Subcutaneous abdominal adipose tissue (tissue), 5 donors: ENCODE measurements at regions not wholly inside any gene's neighbourhood (a gene's known extent, or its start where the extent isn't known, plus 50 kb on each side); places are given as distances from the start of the nearest gene placed in this dataset.
"Not testable (repeated sequence)": the region's sequence is repeated elsewhere in the genome, so short reads cannot be mapped to it uniquely, and the experiment has no call there.

Source experiments
- H3K27ac ChIP-seq: one replicate; pipeline ENCODE4 v1.7.0; 2013; ENCODE audit warnings: low read depth, mild to moderate bottlenecking, inconsistent platforms, low read length, moderate library complexity
- H3K27me3 ChIP-seq, 5 donors: one replicate each; pipeline ENCODE4 v1.7.0; 2013; ENCODE audit warnings: low read length in 5 of 5, inconsistent platforms in 1 of 5; ENCODE audit not compliant: control insufficient read depth in 5 of 5, insufficient read depth in 4 of 5
- H3K36me3 ChIP-seq, 5 donors: one replicate each; pipeline ENCODE4 v1.7.0; 2013; ENCODE audit warnings: low read length in 5 of 5; ENCODE audit not compliant: control insufficient read depth in 5 of 5, insufficient read depth in 5 of 5
- H3K4me1 ChIP-seq, 5 donors: one replicate each; pipeline ENCODE4 v1.7.0; 2013; ENCODE audit warnings: low read length in 5 of 5, mild to moderate bottlenecking in 3 of 5, moderate library complexity in 1 of 5; ENCODE audit not compliant: control insufficient read depth in 5 of 5, insufficient read depth in 5 of 5
- H3K4me3 ChIP-seq, 5 donors: one replicate each; pipeline ENCODE4 v1.7.0; 2013; ENCODE audit warnings: low read length in 5 of 5, low read depth in 1 of 5
- H3K9ac ChIP-seq, 5 donors: one replicate each; pipeline ENCODE4 v1.7.0; 2013; ENCODE audit warnings: low read length in 5 of 5, mild to moderate bottlenecking in 4 of 5, moderate library complexity in 3 of 5
- H3K9me3 ChIP-seq, 5 donors: one replicate each; pipeline ENCODE4 v1.7.0; 2013; ENCODE audit warnings: low read length in 5 of 5; ENCODE audit not compliant: control insufficient read depth in 5 of 5
- donor health status: healthy.
- donor health status: healthy.
- donor health status: healthy.
- donor health status: healthy.
- donor health status: healthy.

DNA sequence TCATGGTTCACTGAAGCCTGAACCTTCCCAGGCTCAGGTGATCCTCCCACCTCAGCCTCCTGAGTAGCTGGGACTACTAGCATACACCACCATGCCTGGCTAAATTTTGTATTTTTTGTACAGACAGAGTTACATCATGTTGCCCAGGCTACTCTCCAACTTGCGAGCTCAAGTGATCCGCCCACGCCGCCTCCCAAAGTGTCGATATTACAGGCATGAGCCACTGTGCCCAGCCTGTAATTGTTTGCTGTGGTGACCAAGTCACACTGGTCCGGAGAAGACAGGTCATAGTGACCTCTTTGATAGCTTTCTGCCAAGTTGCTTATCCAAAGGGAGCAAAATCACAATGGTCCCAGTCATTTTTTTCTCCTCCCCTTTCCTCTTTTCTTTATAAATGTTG is 167.4 kb upstream of the NOTCH2NLA start:
- H3K27me3 ChIP-seq, H3K9me3 ChIP-seq, H3K9ac ChIP-seq, H3K4me1 ChIP-seq, H3K36me3 ChIP-seq, H3K4me3 ChIP-seq, H3K27ac ChIP-seq: not testable (repeated sequence)

DNA sequence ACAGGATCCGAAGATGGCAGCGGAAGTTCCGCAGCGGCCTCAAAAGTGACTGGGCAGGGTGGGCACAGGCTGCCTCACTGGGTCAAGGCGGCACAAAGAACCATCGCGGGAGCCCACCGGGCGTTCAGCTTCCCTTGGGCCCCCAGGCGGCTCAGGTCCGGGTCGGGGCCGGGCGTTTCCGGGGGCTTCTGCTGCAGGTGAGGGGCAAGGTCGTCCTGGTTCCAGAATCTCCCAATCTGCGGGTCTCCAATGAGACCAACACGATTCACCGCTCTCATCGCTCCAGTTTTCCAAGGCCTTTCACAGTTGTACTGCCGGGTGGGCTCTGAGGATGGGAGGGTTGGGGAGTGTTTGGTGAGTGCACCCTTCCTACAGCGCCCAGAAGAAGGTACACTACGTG is 165.0 kb upstream of the NOTCH2NLA start:
- not testable (repeated sequence) for H3K36me3 ChIP-seq, H3K4me3 ChIP-seq, H3K4me1 ChIP-seq, H3K27ac ChIP-seq, H3K27me3 ChIP-seq, H3K9me3 ChIP-seq, H3K9ac ChIP-seq

DNA sequence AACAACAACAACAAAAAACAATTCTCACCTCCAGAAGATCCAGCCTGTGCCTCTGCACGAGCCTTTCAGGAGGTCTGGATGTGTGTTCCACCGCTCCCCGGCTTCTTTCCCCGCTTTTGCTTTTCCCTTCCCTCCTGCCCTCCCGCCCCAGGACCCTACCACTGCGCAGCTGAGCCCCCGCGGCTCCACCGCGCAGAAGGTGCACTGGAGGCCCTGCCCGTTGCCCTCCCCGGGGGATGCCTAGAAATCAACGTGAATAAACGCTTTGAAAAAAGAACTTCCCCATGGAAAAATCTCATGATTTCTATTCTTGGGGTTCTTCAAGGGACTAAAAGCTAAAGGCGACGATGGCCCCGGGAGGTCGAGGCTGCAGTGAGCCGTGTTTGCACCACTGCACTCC is 164.3 kb upstream of the NOTCH2NLA start:
- not testable (repeated sequence) for H3K27me3 ChIP-seq

GRCh38 chr1:146389178-146389577 is 160.4 kb upstream of the NOTCH2NLA start:
- not testable (repeated sequence) for H3K36me3 ChIP-seq, H3K4me3 ChIP-seq, H3K27me3 ChIP-seq, H3K9me3 ChIP-seq, H3K9ac ChIP-seq, H3K4me1 ChIP-seq, H3K27ac ChIP-seq

More for the DNA sequence above, 164.3 kb upstream of the NOTCH2NLA start:
- H3K9me3 ChIP-seq, H3K4me3 ChIP-seq, H3K4me1 ChIP-seq, H3K27ac ChIP-seq, H3K36me3 ChIP-seq, H3K9ac ChIP-seq: not testable (repeated sequence)

GRCh38 chr1:146387750-146388469 is 159.1 kb upstream of the NOTCH2NLA start:
- Histone ChIP-seq H3K27ac (peak overlapping the region; percentile 73), H3K4me3 (peak overlapping the region in 2 of 5 donors; percentile 49 to 57)
- H3K9ac ChIP-seq, H3K27me3 ChIP-seq, H3K4me1 ChIP-seq, H3K36me3 ChIP-seq, H3K9me3 ChIP-seq: not testable (repeated sequence)

DNA sequence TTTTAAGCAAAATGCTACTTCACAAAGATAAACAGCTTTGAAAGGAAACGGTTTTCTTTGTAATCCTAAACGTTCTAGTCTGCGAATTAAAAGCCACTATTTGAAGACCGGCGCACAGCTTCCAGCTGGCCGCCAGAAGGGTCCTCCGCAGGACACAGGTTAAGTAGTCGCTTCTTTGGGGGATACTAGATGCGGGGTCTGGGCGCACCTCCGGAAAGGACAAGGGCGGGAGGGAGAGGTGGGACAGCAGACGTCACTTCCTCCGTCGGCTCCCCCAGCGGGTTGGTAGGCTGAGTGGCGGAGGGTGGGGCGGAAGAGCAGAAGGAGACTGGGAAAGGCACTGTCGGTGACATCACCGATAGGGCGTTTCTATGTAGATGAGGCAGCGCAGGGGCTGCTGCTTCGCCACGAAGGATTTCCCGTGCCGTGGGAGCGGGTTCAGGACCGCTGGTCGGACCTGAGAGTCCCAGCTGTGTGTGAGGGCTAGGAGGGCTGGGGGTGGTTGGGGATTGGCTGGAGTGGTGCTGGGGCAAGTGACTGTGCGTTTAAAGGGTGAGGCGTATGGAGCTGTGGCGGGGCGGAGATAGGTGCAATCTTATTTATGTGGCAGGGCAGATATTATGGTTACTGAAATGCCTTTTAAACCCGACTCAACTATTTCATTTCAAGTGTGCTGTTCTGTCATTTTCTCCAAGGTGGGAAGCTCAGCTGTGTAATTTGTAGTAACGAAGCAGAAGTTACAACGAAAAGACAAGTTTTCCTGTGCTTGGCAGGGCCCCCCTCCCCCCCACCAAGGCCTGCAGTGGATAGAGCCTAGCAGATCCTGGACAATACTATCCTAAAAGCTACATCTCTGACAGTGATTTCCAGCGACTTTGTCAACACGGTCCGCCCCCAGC is 158.3 kb upstream of the NOTCH2NLA start:
- H3K36me3 ChIP-seq, H3K27me3 ChIP-seq, H3K9me3 ChIP-seq, H3K4me1 ChIP-seq: not testable (repeated sequence)
- Histone ChIP-seq H3K27ac (peak overlapping the region; percentile 73), H3K4me3 (peak overlapping the region; percentile 49 to 68 (median 57)), H3K9ac (peak overlapping the region in 2 of 5 donors; percentile 56 to 62)

DNA sequence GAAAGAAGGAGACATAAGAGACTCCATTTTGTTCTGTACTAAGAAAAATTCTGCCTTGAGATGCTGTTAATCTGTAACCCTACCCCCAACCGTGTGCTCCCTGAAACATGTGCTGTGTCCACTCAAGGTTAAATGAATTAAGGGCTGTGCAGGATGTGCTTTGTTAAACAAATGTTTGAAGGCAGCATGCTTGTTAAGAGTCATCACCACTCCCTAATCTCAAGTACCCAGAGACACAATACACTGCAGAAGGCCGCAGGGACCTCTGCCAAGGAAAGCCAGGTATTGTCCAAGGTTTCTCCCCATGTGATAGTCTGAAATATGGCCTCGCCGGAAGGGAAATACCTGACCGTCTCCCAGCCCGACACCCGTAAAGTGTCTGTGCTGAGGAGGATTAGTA is 152.4 kb upstream of the NOTCH2NLA start:
- not testable (repeated sequence) for H3K27ac ChIP-seq, H3K9me3 ChIP-seq, H3K27me3 ChIP-seq, H3K9ac ChIP-seq, H3K4me3 ChIP-seq, H3K4me1 ChIP-seq, H3K36me3 ChIP-seq

DNA sequence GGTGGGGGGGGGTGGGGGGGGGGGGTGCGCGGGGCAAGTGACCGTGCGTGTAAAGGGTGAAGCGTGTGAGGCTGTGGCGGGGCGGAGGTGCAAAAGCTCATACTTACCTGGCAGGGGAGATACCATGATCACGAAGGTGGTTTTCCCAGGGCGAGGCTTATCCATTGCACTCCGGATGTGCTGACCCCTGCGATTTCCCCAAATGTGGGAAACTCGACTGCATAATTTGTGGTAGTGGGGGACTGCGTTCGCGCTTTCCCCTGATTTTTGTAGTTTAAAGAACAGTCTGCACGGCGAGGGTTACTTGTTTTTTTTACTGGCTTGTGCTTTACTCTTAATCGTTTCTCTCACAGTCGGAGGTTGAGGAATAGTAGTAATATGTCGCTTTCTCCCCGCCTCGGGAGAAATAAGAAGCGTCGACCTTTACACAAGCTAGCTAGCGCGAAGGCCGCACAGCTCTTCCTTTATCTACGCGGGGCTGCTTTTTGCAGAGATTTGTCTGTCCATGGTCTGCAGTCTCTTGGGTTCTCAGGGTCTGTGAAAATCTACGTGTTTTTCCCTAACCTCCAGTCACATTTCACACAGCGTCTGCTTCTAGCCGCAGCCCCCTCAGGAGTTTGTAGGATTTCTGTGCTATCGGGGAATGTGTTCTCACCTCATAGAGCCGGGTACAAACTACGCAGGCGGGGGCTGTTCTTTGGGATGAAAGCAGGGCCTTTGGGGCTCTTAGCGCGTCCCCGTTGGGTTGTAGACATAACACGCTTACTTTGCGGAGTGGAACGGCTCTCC is 148.1 kb upstream of the NOTCH2NLA start:
- peak overlapping the region; percentile 82 for H3K27ac ChIP-seq
- not testable (repeated sequence) for H3K27me3 ChIP-seq, H3K4me1 ChIP-seq, H3K36me3 ChIP-seq, H3K9me3 ChIP-seq
- H3K4me3 ChIP-seq, result peak overlapping the region; percentile 34 to 51 (median 44)
- peak overlapping the region in 3 of 5 donors; percentile 12 to 56 (median 39) for H3K9ac ChIP-seq

GRCh38 chr1:146376309-146376707 is 147.5 kb upstream of the NOTCH2NLA start:
- not testable (repeated sequence) for H3K27ac ChIP-seq, H3K4me1 ChIP-seq, H3K9ac ChIP-seq, H3K27me3 ChIP-seq, H3K9me3 ChIP-seq, H3K36me3 ChIP-seq
- peak overlapping the region in 3 of 5 donors; percentile 31 to 36 (median 34) for H3K4me3 ChIP-seq

DNA sequence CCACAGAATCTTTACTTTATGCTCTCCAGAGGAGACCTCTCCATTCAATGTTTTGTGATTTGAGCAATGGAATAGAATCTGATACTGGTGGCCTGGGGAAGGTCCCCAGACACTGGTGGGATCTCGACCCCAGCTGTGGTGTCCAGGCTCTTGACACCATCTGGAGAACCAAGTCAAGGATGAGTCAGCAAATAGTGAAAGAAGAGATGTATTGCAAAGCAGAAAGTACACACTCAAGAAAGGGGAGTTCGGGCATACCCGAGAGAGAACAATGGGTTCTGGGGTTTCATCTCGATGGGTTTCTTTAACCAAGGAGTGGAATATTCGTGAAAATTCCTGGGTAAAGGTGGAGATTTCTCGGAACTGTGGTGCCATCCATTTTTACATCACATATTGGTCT is 146.3 kb upstream of the NOTCH2NLA start:
- not testable (repeated sequence) for H3K9ac ChIP-seq, H3K4me3 ChIP-seq, H3K36me3 ChIP-seq, H3K9me3 ChIP-seq, H3K27ac ChIP-seq, H3K4me1 ChIP-seq, H3K27me3 ChIP-seq
